ENCODE measurements at regions not wholly inside any gene's neighbourhood (a gene's known extent, or its start where the extent isn't known, plus 50 kb on each side); places are given as distances from the start of the nearest gene placed in this dataset.

- DNase-seq = no peak
Measured at GRCh38 chr19:30719189-30719998, 347.2 kb downstream of the ZNF536 start.

- DNase-seq = no peak
Measured at GRCh38 chr19:30718707-30719106, 346.5 kb downstream of the ZNF536 start.

GRCh38 chr19:30718014-30718413 is 345.8 kb downstream of the ZNF536 start:
- DNase-seq = no peak

DNA sequence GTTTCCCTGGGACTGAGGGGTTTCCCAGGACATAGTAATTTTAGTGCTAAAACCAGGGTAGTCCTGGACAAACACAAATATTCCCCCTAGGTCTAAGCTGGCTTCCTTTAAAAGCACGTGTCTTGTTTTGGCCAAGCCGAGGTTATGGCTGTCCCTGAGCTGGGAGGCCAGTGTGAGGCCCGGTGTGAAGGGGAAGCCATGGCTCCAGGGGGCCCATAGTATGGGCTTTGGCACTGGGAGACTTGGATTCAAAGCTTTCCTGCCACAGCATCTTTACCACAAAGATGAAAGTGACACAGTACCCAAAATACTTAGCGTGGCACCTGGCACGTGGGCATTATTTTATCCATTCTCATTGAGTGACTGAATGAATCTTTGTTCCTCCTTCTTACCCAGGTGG is 345.2 kb downstream of the ZNF536 start:
- no peak for DNase-seq

GRCh38 chr19:30712431-30713337 is 340.5 kb downstream of the ZNF536 start:
- DNase-seq = no peak

DNA sequence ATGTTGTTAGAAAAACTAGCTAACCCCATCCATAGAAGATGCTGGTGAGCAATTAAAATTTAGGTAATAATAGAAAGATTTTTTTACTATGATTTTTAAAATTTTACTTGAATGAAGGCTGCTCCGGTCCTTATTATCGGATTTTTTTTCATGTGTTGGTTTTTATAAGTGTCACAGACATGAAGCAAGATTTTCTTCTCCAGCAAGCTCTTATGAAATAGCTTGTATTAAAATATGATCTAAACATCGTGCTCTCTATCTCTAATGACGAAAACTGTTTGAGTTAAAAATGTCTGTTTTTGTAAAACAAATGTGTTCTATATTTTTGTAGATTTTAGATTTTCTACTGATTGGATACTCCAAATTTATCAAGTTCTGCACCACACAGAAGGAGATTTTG is 339.6 kb downstream of the ZNF536 start:
- DNase-seq = no peak

GRCh38 chr19:30711296-30711695 is 339.1 kb downstream of the ZNF536 start:
- no peak for DNase-seq

DNA sequence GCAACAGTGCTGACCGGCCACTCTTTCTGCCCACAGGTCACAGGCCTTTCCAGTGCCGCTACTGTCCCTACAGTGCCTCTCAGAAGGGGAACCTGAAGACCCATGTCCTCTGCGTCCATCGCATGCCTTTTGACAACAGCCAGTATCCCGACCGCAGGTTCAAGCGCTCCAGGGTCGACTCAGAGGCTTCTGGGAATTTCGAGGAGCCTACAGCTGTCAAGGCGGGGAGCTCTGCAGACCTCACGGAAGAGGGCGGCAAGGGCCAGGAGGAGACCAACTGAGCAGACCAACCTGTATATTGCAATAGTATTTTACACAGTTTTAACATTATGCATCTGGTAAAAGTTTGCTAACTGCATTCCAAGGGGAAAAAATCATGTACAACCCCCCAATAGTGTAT is 338.5 kb downstream of the ZNF536 start:
- no peak for DNase-seq

GRCh38 chr19:30708416-30709178 is 336.4 kb downstream of the ZNF536 start:
- DNase-seq = no peak

DNA sequence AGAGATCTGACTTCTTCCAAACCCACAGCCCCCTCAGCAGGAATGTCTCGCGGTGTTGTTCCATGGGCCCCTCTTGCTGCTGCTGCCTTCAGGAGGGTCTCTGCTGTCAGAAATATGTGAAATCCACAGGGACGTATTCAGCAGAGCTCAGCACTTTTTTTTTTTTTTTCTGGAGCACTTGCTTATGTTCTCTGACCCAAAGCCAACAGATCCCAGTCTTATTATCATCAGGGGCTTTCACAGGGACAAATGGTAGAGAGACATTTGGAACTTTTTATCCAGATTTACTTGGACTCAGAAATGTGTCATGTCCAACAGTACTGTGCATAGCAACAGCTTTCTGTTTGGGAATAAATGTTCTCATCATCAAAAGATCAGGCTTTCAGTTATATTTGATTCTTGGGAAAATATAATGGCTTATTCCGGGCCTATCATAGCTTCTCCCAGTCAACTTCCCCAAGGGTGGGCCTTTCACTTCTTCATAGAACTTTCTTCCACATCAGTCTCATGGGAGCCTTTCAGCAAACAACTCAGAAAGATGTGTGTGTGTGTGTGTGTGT is 332.7 kb downstream of the ZNF536 start:
- DNase-seq = no peak

GRCh38 chr19:30703645-30704044 is 331.5 kb downstream of the ZNF536 start:
- DNase-seq = no peak

DNA sequence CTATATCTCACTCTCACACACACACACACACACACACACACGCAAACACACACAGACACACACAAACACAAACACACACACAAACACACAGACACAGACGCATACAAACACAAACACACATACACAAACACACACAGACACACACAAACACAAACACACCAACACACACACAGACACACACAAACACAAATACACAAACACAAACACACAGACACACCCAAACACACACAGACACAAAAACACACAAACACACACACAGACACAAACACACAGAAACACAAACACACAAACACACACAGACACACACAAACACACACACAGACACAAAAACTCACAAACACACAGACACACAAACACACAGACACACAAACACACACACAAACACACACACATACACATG is 329.0 kb downstream of the ZNF536 start:
- DNase-seq = no peak

- no peak for DNase-seq
Measured at GRCh38 chr19:30699871-30700280, 327.7 kb downstream of the ZNF536 start.

DNA sequence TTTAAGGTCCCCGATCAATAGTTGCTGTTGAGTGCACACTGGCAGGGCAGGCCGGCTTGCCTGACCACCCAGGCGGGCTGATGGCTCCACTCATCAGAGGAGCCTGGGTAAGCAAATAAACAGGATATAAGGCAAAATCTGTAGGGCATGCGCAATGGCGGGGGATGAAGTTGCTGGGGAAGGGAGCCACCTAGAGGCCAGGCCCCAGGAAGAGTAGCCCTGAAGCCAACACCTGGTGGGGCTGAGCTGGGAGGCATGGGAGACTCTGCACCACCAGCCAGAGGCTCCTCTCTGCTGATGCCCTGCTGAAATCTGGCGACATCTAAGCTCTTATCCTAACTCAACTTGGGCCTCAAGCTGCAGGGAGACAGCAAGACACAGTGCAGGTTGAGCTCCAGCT is 324.3 kb downstream of the ZNF536 start:
- DNase-seq = no peak

- no peak for DNase-seq
Measured at GRCh38 chr19:30695171-30695875, 323.1 kb downstream of the ZNF536 start.

DNA sequence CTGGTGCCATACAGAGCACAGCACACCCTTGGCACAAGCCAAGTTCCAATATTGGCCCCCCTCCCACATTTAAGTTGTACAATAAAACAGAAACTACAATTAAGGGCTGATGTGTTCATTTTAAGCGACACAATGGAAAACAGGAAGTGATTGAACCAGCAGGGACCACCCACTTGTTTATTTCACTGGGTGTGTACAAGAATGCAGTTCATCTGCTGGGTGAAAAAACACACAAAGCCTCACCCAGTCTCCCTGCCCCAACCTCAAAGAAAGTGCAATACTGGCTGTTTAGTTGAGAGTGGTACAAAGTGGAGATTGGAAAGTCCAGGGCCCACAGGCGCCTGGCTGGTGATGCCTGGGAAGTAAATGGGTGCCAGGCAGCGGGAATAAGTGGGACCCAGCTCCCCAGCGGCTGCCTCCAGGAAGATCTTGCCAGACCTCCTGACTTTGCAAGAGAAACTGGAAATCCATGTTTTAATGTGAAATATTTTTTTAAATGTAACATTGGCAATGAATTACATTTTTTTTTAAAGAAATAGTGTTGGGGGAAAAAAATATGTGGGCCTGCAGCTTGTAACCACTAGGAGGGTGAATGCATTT is 322.1 kb downstream of the ZNF536 start:
- no peak for DNase-seq

GRCh38 chr19:30692879-30693503 is 320.8 kb downstream of the ZNF536 start:
- no peak for DNase-seq

- DNase-seq = no peak
Measured at GRCh38 chr19:30692181-30692811, 320.1 kb downstream of the ZNF536 start.

- no peak for DNase-seq
Measured at GRCh38 chr19:30691819-30692166, 319.6 kb downstream of the ZNF536 start.

- DNase-seq = no peak
Measured at GRCh38 chr19:30690935-30691818, 319.0 kb downstream of the ZNF536 start.

Measured in activated CD4-positive, CD25-positive, alpha-beta regulatory T cell (primary cell).